Fibroblast of villous mesenchyme (primary cell): ENCODE measurements at regions not wholly inside any gene's neighbourhood (a gene's known extent, or its start where the extent isn't known, plus 50 kb on each side); places are given as distances from the start of the nearest gene placed in this dataset.
"Not testable (repeated sequence)": the region's sequence is repeated elsewhere in the genome, so short reads cannot be mapped to it uniquely, and the experiment has no call there.

Source experiments
- DNase-seq: peaks from one replicate; pipeline ENCODE4 v3.0.0-alpha.2; 2010; ENCODE audit warnings: low read depth
- H3K4me3 ChIP-seq: 2 replicates; pipeline ENCODE4 v1.5.1; 2011; ENCODE audit warnings: low read depth, mild to moderate bottlenecking, low read length
- TF ChIP-seq, protein P1 (sequence below): IDR thresholded peaks from 2 replicates; pipeline ENCODE4 v1.5.1; 2012; ENCODE audit warnings: low read depth, mild to moderate bottlenecking, low read length; ENCODE audit not compliant: insufficient read depth

DNA sequence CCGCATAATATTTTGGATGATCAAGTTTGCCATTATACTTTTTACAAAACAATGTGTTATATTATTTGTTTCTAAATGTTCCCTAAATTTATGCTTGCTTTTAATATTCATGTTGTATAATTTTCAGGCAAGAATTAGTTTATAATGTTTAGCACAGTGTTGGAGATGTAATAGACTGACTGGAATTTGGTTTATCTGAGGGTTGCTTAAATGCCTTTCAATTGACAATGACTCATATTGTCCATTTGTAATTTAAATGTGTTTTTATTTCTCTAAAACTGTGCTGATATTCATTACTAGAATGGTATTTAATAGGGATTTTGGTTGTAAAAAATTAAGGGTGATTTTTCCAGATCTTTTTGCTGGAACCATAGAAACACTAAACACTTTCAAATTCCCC lies 788.4 kb downstream of the SLC6A15 start:
- no peak overlapping the region for H3K4me3 ChIP-seq
- DNase-seq, result no peak
- TF ChIP-seq, protein P1, sequence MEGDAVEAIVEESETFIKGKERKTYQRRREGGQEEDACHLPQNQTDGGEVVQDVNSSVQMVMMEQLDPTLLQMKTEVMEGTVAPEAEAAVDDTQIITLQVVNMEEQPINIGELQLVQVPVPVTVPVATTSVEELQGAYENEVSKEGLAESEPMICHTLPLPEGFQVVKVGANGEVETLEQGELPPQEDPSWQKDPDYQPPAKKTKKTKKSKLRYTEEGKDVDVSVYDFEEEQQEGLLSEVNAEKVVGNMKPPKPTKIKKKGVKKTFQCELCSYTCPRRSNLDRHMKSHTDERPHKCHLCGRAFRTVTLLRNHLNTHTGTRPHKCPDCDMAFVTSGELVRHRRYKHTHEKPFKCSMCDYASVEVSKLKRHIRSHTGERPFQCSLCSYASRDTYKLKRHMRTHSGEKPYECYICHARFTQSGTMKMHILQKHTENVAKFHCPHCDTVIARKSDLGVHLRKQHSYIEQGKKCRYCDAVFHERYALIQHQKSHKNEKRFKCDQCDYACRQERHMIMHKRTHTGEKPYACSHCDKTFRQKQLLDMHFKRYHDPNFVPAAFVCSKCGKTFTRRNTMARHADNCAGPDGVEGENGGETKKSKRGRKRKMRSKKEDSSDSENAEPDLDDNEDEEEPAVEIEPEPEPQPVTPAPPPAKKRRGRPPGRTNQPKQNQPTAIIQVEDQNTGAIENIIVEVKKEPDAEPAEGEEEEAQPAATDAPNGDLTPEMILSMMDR, result no peak

DNA sequence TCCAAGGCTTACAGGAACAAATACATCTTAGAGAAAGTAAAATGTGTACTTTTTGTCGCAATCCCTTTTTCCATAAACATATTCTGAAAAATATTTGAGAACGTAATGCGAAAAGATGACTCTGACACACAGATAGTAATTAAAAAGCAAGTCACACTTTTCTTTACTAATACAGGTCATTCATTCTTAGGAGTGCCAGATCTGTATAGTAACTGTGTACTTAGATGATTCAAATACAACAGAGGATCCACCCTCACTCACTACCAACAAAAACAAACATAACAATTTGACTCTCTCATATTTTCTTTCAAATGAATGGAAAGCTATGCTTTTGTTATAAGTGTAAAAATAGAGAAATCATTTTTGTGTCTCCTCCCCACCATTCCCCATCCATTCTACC lies 795.4 kb downstream of the SLC6A15 start:
- no peak for DNase-seq
- H3K4me3 ChIP-seq, result no peak overlapping the region
- TF ChIP-seq, protein P1, result no peak

DNA sequence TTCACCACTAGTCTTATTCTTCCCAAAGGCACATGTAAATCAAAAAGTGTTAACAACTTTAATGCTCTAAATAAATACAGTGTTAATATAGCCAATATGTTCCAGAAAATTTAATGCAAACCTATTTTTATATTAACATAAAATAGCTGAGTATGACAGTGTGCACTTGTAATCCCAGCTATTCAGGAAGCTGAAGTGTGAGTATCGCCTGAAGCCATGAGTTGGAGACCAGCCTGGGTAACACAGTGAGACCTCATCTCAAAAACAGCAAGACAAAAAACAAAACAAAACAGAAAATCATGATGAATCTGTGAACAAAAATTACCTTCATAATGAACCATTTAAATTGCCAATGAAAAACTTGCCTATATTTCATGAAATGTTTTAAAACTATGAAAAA lies 798.9 kb downstream of the SLC6A15 start:
- DNase-seq, result no peak
- H3K4me3 ChIP-seq, result no peak overlapping the region
- TF ChIP-seq, protein P1, result no peak

DNA sequence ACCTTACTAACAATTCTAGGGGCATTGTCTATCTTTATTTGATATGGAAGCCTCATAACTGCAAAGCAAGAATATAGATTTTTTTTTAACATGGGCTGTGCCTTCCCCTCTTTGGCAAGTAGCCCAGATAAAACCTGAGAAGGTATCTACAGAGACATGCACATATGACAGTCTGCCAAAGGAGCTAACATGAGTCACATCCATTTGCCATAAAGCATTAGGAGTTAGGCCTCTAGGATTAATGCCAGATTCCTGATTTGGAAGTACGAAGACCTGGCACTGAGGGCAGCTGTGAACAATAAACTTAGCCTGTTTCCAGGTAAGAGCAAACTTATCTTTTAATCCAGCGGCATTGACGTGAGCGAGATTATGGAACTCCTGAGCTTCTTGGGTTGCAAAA lies 808.7 kb downstream of the SLC6A15 start:
- not testable (repeated sequence) for H3K4me3 ChIP-seq, DNase-seq

DNA sequence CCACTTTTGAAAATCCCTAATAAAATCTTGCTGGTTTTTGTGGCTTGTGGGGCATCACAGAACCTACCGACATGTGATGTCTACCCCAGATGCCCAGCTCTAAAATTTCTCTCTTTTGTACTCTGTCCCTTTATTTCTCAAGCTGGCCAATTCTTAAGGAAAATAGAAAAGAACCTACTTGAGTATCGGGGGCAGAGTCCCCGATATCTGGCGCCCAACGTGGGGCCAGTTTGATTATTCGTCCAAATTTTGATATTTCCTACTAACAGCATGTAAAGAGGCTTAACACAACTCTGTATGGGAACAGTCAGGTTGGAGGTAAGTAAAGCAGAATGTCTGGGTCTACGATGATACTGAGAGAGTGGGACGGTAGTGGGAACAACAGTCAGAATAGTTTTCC lies 810.6 kb downstream of the SLC6A15 start:
- not testable (repeated sequence) for H3K4me3 ChIP-seq, DNase-seq

DNA sequence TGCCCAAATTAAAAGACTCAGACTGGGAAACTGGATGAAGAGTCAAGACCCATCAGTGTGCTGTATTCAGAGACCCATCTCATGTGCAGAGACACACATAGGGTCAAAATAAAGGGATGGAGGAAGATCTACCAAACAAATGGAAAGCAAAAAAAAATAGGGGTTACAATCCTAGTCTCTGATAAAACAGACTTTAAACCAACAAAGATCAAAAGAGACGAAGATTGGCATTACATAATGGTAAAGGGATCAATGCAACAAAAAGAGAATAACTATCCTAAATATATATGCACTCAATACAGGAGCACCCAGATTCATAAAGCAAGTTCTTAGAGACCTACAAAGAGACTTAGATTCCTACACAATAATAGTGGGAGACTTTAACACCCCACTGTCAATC lies 813.0 kb downstream of the SLC6A15 start:
- DNase-seq, result not testable (repeated sequence)

DNA sequence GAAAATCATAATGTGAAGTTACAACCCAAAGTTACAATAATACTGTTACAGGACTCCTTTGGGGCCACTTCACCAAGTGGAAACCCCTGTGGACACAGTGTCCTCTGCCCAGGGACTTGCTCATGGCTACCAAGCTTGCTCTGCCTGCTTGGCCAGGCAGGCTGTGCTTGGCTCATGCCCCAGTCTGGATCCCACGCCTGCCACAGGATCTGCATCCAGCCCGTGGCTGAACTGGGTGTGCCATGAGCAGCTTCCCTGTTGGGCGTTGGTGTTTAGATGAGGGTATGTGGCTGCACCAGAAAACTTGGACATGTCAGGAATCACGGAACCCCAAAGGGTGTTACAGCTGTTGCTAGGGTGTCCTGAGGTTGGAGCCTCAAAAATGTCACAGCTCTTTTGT lies 820.9 kb downstream of the SLC6A15 start:
- no peak for DNase-seq
- TF ChIP-seq, protein P1, result no peak
- no peak overlapping the region for H3K4me3 ChIP-seq

More for the DNA sequence above, 813.0 kb downstream of the SLC6A15 start:
- not testable (repeated sequence) for H3K4me3 ChIP-seq

DNA sequence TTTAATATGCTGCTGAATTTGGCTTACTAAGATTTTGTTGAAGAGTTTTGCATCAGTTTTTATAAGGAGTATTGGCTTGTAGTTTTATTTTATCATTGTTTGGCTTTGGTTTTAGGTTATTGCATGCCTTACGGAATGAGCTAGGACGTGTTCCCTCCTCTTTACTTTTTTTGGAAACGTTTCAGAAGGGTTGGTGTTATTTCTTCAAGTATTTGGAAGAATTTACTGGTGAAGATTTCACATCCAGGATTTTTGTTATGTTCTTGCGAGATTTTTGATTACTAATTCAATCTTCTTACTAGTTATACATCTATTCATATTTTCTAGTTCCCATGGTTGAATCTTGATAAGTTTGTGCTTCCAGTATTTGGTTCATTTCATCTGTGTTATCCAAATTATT lies 823.2 kb downstream of the SLC6A15 start:
- DNase-seq, result no peak
- no peak overlapping the region for H3K4me3 ChIP-seq
- TF ChIP-seq, protein P1, result no peak

DNA sequence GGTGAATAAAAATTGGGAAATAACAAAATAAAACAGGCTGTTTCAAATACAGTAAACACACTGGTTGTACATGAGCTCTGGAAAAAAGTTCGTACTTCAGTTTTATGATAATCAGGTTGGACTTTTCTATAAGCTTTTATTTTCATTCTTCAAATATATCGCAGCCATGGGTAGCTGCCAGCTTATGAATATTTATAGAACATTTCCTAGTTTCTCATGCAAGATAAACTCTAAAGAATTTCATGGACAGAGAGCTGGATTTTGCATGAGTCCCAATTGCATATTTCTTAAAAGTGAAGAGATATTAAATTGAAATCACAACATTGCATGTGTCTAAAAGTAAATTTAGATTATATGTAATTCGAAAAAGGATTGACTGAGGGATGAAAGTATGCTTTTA lies 827.6 kb downstream of the SLC6A15 start:
- TF ChIP-seq, protein P1, result no peak
- no peak for DNase-seq
- no peak overlapping the region for H3K4me3 ChIP-seq
